HFF-Myc (cell line): ENCODE measurements at regions not wholly inside any gene's neighbourhood (a gene's known extent, or its start where the extent isn't known, plus 50 kb on each side); places are given as distances from the start of the nearest gene placed in this dataset.
"Not testable (repeated sequence)": the region's sequence is repeated elsewhere in the genome, so short reads cannot be mapped to it uniquely, and the experiment has no call there.

Experiments used
- DNase-seq: peaks from one replicate; pipeline ENCODE4 v3.0.0-alpha.2; 2011; ENCODE audit warnings: low read depth; ENCODE audit errors: extremely low read depth
- H3K4me3 ChIP-seq: replicated peaks from 2 replicates; pipeline ENCODE4 v1.5.1; 2011; ENCODE audit warnings: low read depth, mild to moderate bottlenecking, control low read depth, low read length
- TF ChIP-seq, protein P1 (sequence below): IDR thresholded peaks from 2 replicates; pipeline ENCODE4 v1.5.1; 2012; ENCODE audit warnings: mild to moderate bottlenecking, low read depth, low read length, control low read depth; ENCODE audit errors: missing control alignments

DNA sequence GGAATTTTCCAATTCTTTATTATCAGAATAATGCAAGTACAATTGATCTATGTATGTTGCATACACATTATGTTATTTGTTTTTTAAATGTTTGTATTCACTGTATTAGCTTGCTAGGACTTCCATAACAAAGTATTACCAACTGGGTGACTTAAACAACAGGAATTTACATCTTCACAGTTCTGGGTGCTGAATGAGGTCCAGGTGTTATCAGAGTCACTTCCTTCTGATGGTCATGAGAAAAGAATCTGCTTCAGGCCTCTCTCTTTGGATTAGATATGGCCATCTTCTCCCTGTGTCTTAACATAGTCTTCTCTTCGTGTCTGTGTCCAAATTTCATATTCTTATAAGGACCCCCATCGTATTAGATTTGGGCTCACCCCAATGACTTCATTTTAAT is 229.1 kb upstream of the TRPC7 start:
- TF ChIP-seq, protein P1, sequence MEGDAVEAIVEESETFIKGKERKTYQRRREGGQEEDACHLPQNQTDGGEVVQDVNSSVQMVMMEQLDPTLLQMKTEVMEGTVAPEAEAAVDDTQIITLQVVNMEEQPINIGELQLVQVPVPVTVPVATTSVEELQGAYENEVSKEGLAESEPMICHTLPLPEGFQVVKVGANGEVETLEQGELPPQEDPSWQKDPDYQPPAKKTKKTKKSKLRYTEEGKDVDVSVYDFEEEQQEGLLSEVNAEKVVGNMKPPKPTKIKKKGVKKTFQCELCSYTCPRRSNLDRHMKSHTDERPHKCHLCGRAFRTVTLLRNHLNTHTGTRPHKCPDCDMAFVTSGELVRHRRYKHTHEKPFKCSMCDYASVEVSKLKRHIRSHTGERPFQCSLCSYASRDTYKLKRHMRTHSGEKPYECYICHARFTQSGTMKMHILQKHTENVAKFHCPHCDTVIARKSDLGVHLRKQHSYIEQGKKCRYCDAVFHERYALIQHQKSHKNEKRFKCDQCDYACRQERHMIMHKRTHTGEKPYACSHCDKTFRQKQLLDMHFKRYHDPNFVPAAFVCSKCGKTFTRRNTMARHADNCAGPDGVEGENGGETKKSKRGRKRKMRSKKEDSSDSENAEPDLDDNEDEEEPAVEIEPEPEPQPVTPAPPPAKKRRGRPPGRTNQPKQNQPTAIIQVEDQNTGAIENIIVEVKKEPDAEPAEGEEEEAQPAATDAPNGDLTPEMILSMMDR = no peak
- no peak overlapping the region for H3K4me3 ChIP-seq
- DNase-seq = no peak

DNA sequence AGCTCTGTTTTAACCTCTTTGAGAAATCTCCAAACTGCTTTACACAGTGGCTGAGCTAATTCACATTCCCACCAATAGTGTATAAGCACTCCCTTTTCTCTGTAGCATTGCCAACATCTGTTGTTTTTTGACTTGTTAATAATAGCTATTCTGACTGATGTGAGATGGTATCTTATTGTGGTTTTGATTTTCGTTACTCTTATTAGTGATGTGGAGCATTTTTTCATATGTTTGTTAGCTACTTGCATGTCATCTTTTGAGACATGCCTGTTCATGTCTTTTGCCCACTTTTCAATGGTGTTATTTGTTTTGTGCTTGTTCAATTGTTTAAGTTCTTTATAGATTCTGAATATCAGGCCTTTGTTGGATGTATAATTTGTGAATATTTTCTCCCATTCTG is 225.2 kb upstream of the TRPC7 start:
- H3K4me3 ChIP-seq = no peak overlapping the region
- TF ChIP-seq, protein P1 = no peak
- no peak for DNase-seq

DNA sequence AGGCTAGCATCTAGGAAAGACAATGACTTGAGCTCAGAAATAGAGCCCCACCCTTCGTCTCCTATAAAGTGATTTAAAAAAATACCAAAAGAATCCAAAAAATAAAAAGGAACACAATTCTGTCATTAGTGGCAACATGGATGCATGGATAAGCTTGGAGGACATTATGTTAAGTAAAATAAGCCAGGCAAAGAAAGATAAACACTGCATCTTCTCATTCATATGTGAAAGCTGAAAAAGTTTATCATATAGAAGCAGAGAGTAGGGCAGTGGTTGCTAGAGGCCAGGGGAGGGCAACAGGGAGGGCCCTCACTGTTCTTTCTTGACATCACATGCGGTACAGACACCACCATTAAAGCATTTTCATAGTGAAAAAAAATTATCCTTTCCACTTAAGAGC is 220.9 kb upstream of the TRPC7 start:
- H3K4me3 ChIP-seq = no peak overlapping the region
- DNase-seq = no peak
- TF ChIP-seq, protein P1 = no peak

DNA sequence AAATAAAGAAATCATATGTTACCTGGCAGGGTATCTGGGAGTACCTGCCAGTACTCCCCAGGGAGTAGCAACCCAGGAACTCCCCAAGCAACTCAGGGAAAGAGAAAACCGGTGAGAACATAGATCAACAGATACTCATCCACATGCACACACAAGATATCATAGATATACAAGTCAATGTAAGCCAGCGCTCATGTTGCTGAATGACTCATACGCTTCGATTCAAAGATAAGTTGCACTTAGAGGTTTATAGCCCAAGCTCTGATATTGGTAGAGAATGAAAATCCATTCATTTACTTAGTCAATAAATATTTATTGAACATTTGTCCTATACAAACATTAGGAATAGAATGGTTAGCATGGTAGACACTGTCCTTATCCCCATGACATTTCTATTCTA is 219.1 kb upstream of the TRPC7 start:
- DNase-seq = no peak
- TF ChIP-seq, protein P1 = no peak

DNA sequence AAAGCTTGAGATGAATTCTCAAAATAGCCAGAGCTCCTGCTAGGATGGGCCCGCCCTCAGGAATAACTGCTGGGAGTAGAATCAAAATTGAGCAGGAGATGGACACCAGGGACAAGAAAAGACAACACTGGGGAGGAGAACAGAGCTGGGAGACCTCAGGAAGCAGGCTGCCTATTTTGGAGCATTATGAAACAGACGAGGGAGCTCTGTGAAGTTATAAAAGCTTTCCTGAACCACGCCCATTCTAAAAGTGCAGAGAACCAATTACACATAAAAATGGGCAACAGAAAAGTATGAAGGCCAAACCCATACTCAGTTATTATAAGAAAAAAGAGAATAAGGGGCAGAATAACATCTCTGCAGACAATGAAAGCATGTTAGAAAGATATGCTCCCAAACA is 213.9 kb upstream of the TRPC7 start:
- no peak for DNase-seq
- no peak overlapping the region for H3K4me3 ChIP-seq
- TF ChIP-seq, protein P1 = no peak

More for the DNA sequence above, 219.1 kb upstream of the TRPC7 start:
- no peak overlapping the region for H3K4me3 ChIP-seq

DNA sequence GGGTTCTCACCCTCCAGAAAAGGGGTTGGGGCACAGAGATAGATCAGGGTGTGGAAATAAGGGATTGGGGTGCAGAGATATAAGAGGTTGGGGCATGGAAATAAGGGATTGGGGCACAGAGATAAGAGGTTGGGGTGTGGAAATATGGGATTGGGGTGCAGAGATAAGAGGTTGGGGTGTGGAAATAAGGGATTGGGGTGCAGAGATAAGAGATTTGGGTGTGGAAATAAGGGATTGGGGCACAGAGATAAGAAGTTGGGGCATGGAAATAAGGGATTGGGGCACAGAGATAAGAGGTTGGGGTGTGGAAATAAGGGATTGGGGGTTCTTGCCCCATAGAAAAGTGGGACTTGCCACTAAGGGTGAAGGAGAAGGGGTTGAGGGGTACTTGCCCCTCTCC is 204.5 kb upstream of the TRPC7 start:
- DNase-seq, H3K4me3 ChIP-seq: not testable (repeated sequence)

DNA sequence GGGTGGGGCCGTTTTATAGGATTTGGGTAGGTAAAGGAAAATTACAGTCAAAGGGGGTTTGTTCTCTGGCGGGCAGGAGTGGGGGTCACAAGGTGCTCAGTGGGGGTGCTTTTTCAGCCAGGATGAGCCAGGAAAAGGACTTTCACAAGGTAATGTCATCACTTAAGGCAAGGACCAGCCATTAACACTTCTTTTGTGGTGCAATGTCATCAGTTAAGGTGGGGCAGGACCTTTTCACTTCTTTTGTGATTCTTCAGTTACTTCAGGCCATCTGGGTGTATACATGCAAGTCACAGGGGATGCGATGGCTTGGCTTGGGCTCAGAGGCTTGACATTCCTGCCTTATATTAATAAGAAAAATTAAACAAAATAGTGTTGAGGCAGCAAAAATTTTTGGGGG is 200.1 kb upstream of the TRPC7 start:
- H3K4me3 ChIP-seq, DNase-seq: not testable (repeated sequence)

DNA sequence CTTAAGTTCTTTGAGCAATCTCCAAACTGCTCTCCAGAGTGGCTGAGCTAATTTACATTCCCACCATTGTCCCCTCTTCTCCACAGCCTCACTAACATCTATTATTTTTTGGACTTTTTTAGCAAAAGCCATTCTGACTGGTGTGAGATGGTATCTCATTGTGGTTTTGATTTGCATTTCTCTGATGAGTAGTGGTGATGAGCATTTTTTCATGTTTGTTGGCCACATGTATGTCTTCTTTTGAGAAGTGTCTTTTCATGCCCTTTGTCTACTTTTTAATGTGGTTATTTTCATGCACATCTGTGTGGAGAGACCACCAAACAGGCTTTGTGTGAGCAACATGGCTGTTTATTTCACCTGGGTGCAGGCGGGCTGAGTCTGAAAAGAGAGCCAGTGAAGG is 199.7 kb upstream of the TRPC7 start:
- not testable (repeated sequence) for DNase-seq, H3K4me3 ChIP-seq

DNA sequence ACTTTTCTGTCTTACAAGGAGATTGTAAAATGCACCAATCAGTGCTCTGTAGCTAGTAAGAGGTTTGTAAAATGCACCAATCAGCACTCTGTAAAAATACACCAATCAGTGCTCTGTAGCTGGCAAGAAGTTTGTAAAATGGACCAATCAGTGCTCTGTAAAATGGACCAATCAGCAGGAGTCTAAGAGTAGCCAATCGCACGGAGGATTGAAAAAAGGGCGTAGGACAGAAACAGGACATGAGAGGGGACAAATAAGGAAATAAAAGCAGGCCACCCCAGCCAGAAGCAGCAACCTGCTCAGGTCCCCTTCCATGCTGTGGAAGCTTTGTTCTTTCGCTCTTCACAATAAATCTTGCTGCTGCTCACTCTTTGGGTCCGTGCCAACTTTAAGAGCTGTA is 199.1 kb upstream of the TRPC7 start:
- not testable (repeated sequence) for DNase-seq, H3K4me3 ChIP-seq
